NCI-H187 treated with DMSO at 0.1 percent for 48 hours (cell line): ENCODE measurements at regions not wholly inside any gene's neighbourhood (a gene's known extent, or its start where the extent isn't known, plus 50 kb on each side); places are given as distances from the start of the nearest gene placed in this dataset.

Experiments used
- DNase-seq: peaks from one replicate; lab custom pipeline; 2025; lab: John Stamatoyannopoulos, UW

- DNase-seq, result no peak
Observed at GRCh38 chr14:99065551-99065950, 206.4 kb downstream of the BCL11B start.

GRCh38 chr14:99066378-99066777, 205.6 kb downstream of the BCL11B start:
- DNase-seq, result no peak

DNA sequence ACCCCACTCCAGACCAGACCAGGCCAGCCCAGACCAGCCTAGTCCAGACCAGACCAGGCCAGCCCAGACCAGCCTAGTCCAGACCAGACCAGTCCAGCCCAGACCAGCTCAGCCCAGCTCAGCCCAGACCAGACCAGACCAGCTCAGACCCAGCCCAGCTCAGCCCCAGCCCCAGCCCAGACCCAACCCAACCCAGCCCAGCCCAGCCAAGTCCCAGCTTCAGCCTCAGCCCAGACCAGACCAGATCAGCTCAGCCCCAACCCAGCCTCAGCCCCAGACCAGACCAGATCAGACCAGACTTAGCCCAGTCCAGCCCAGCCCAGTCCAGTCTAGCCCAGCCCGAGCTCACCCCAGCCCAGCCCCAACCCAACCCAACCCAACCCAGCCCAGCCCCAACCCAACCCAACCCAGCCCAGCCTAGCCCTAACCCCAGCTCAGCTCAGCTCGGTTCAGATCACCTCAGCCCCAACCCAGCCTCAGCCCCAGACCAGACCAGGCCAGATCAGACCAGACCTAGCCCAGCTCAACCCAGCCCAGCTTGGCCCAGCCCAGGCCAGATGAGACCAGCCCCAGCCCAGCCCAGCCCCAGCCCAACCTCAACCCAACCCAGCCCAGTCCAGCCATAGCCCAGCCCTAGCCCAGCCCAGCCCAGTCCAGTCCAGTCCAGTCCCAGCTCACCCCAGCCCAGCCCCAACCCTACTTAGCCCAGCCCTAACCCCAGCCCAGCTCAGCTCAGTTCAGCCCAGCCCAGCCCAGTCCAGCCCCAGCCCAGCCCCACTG, 204.7 kb downstream of the BCL11B start:
- DNase-seq, result no peak

- no peak for DNase-seq
Observed at GRCh38 chr14:99067927-99068326, 204.1 kb downstream of the BCL11B start.

DNA sequence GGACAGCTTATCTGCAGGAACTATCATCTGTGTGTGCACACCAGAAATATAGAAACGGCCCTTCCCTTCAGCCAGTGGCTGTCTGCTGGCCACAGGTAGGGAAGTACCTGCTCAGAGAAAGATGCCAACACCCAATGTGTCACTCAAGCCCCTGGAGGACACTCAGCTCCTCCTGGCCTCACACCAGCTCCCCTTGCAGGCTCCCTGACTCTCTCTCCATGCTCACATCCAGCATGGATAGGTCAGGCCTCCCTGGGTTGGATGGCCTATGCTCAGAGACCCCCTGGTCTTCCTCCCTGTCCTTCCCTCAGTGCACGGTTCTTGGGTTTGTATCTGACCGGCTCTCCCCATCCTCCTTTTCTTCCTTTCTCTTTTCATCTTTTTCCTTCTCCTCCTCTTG, 202.1 kb downstream of the BCL11B start:
- DNase-seq, result no peak

DNA sequence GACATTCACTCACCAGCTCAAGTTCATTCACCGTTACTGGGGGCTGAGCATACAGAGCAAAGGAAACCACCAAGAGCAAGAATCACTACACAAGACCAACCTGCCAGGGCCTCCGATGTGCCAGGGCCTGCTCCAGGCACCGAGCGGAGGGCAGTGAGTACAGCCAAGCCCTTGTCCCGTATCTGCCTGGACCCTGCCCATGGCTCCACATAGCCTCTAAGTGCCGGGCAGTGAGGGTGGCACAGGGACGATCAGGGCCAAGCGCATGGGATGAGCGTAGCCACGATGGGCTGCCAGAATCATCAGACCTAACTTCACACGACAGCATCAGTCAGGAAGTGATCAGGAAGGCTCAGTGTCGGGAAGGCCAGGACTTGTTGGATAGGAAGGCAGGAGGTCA, 199.6 kb downstream of the BCL11B start:
- no peak for DNase-seq

GRCh38 chr14:99072956-99073355, 199.0 kb downstream of the BCL11B start:
- DNase-seq, result no peak

GRCh38 chr14:99073431-99073830, 198.6 kb downstream of the BCL11B start:
- no peak for DNase-seq

- no peak for DNase-seq
Observed at GRCh38 chr14:99075061-99075460, 196.9 kb downstream of the BCL11B start.

GRCh38 chr14:99075771-99076375, 196.1 kb downstream of the BCL11B start:
- DNase-seq, result no peak

GRCh38 chr14:99077076-99077843, 194.7 kb downstream of the BCL11B start:
- DNase-seq, result no peak

GRCh38 chr14:99077844-99078236, 194.2 kb downstream of the BCL11B start:
- DNase-seq, result no peak

DNA sequence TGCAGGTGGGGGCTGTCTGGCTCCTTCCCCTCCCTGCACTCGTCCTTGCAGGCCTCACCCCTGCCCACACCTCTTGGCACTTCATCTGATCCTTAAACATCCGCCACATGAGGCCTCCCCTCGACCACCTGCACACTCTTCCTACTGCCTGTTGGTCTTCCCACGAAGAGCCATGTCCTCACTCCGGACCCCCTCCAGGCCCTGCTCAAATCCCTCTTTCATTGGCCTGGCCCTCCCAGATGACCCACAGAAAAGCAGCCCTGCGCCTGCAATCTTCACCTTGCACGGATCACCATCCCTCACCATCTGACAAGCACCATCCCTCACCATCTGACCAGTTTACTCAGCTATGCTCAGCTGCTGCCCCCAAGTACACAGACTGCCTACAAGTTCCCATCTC, 193.6 kb downstream of the BCL11B start:
- DNase-seq, result no peak

DNA sequence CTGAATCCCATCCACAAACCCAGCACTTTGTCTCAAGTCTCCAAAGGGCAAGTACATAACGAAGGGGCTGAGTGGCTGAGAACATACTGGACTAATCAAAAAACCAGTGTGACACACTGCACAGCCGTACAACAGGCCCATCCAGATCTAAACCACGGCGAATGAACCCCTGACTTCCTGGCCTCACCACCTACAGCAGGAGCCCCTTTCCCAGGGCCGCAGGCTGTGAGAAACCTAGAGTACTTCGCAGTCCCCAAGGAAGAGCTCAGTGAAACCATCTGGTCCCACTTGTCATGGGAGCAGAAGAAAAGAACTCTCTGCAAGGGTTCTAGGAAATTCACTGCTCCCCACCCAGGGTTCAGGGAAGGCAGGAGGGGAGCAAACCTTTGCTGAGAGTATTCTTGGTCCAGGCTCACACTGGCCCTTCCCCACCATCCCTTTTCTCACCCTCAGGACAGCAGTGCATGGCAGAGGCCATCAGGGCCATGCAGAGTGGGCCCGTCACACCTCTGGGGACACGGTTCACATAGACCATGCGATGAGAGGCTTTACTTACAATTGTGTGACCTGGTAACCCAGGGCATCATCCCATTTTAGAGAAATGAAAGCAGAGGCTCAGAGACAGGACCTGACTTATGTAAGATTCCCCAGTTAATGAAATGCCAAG, 192.8 kb downstream of the BCL11B start:
- DNase-seq, result no peak

DNA sequence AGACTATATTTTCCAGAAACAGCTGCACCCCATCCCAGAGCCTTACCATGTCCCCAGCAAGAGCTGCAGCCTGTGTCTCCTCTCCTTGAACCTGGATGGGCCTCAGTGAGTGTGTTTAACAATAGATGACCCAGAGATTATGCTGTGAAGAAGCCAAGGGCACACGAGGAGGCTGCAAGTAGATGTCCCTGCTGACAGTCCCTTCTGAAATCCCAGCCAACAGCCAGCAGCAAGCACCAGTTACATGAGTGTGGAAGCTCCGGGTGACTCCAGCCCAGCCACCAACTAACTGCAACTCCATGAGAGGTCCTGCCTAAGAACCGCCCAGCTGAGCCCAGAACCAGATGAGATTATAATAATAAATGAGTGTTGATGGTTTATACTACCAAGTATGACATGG, 191.7 kb downstream of the BCL11B start:
- DNase-seq, result no peak

GRCh38 chr14:99081156-99081765, 190.7 kb downstream of the BCL11B start:
- DNase-seq, result no peak

DNA sequence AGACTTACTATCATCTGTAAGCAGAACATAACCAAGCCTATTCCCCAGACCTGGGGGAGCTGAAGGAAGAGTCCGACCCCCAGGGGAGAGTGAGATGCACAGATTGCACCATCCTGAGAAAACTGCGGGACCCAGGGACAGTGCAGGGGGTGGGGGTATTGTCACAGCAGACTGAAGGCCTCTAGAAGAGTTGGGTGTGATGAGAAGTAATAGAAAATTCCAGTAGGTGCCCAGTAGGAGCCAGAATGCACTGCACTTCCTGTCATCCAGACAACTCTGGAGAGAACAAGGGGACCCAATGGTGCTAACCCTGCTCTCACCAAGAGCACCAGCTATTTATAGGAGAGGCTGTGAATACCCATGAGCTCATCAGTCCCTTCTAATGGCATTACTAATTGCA, 190.1 kb downstream of the BCL11B start:
- no peak for DNase-seq

GRCh38 chr14:99093532-99094517, 178.2 kb downstream of the BCL11B start:
- no peak for DNase-seq

GRCh38 chr14:99094901-99095300, 177.1 kb downstream of the BCL11B start:
- no peak for DNase-seq

GRCh38 chr14:99095369-99095768, 176.6 kb downstream of the BCL11B start:
- no peak for DNase-seq

GRCh38 chr14:99098199-99098598, 173.8 kb downstream of the BCL11B start:
- DNase-seq, result no peak
